Hippocampal formation (tissue), 2 donors: ENCODE measurements at regions not wholly inside any gene's neighbourhood (a gene's known extent, or its start where the extent isn't known, plus 50 kb on each side); places are given as distances from the start of the nearest gene placed in this dataset.
"Not testable (repeated sequence)": the region's sequence is repeated elsewhere in the genome, so short reads cannot be mapped to it uniquely, and the experiment has no call there.

Source experiments
- DNase-seq, 2 donors: peaks; one replicate each; lab custom pipeline; 2025; lab: John Stamatoyannopoulos, UW

DNA sequence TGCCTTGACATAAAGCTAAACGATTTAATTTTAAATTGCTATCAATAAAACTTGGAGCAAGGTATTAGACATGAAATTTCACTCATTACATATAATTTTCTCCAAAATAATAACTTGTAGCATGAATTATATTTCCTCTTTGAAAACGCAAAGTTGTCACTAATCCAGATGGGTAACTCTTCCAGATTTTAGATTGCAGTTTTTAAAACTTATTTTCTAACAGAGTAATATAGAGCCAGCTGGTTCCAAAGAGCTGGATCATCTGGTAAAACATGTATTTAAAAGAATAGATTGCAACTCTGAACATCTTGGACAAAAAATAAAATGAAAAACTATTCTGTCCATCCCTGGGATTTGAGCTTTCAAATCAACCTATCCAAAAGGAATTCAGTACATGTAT is 238.2 kb upstream of the INTU start:
- DNase-seq: no peak

DNA sequence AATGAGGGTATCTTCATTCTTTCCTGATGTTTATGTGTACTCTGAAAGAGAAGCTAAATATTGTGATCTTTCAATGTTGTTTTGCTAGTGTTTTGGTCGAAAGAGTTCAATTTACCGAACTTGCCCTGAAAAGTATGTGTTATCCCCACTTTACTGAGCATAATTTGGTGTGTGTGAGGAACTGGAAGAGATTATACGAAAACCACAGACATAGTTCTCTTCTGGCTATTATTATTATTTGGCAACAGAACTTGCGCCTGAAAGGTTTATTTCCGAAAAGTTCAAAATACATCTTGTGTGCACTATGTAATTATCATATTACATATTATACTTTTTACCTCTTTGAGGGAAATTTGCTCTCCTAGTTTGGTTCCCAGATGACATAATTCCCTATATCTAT is 232.5 kb upstream of the INTU start:
- no peak for DNase-seq

DNA sequence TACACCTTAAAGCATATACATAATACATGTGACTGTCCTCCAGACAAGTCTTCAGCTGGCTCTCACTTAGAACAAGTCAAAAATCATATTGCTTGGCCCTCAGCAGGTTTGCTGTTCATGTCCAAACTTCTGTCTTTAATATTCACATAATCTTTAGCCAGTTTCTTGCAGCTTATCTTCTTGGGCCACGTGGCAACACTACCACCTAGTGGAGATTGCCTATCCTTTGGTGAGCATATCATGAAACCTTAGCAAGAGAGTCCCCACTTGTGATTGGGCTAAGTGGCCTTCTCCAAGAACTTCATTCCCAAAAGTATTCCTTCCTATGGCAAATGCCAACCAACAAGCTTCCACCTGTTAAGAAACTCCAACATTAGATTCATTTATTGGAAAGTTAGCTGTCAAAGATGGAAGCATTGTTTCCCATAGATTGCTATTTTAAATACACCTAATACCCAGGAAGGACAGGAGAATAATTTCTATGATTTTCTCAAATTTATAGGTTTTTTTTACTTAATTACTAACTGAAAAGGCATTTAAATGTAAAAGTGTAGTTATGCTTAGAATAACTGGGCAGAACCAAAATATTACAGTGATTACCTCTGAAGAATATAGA is 231.9 kb upstream of the INTU start:
- DNase-seq: no peak

DNA sequence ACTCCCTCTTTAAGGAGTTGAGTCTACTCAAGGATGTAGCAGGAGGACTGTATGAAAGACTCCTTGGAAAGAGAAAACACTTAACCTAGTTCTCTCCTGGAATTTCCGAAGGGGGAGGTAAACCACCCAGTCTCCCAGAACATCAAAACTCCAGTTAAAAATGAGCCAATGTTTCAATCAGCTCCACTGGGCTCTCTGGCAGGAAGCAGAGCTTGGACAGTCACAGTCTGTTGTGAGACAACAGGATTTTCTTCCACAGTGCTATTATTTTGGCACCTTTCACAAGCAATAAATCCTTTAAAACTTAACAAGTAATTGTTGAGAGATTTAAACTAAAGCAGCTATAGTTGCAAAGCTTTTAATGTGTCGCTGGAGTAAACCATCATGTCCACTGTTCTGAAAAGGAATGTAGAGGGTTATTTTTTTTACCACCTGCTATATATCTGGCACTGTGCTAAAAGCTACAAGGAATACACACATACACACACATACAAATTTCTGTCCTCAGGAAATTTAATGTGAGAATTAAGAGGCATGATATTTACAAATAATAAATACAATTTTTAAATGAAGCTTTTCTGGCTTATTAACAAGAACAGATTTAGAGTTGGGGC is 229.2 kb upstream of the INTU start:
- no peak for DNase-seq

DNA sequence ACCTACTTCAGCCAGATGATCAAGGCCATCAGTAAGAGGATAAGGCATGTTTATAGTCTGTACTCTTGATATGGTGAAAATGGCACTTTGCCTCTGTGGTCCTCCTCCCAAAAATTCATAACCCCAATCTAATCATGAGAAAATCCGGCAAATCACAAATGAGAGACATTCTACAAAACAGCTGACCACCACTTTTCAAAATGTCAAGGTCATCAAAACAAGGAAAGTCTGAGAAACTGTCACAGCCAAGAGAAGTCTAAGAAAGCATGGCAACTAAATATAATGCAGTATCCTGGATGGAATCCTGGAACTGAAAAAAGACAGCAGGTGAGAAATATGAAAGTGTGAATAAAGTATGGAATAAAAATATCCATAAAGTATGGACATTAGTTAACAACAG is 226.6 kb upstream of the INTU start:
- DNase-seq: no peak

DNA sequence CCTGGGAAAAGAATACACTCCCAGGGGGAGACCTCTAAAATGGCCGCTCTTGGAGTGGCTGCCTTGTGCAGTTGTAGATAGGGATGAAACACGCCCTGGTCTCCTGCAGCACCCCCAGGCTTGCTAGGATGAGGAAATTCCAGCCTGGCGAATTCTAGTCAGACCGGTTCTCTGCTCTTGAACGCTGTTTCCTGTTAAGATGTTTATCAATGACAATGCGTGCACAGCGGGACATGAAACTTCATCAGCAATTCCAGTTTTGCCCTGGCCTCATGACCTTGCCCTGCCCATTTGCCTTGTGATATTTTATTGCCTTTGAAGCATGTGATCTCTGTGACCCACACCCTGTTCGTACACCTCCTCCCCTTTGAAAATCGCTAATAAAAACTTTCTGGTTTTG is 225.2 kb upstream of the INTU start:
- DNase-seq: not testable (repeated sequence)

DNA sequence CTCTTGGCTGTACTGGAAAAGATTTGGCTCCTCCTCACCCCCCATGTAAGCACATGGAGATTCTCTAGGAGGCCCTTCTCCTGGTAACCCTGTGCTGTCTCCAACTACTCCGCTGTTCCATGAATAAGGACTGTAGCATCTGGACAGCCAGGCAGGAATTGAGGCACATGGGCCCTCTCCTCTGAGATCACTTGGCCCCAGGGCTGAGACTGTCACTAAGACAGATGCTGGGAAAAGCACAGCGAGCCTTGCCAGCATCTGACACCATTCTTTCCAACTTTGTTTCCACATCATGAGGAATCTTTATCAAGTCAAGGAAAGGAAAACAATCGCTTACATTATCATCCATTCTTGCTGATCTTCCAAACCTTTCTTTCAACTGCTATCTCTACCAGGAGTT is 222.6 kb upstream of the INTU start:
- DNase-seq: no peak

DNA sequence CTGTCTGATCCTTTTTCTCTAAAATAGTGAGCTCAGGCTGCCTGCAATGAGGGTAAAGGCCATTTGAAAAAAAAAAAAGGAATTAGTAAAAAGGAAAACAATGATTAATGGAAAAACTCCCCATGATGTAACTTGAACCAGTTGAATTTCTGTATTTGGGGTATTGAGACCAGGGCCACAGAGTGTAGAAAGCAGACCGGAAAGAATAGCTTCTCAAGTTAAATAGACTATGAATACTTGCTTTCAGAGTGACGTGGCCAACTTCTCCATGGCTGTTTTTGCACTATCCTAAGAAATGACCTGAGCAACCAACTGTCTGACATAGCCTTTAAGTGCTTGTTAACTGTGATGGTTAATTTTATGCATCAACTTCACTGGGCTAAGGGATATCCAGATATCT is 222.1 kb upstream of the INTU start:
- no peak for DNase-seq

DNA sequence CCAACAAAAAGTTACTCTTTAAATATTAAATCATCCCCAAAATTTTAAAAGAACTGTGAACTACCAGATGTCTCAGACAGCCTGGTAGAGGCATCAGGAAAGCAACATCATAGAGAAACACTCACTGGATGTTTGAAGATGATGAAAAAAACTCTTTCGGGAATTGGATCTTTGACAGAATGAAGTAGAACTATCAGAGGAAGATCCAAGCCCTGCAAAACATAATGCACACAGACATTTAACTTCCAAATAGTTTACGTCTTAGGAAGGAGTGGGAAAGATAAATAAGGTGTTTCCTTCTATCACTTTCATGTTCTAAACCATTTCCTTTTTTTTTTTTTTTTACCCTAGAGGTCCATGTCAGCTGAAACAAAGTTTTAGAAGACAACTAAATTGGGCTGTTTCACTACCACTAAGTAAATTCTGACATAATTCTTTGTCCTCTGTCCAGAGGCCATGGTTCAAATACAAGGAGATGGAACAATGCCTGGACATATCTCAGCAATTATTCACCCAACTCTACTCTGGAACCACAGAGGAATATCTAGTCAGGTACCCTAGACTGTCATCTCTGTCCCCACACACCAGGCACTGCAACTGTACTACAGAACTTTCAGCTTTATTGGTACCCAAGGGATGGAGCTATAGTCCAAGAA is 217.7 kb upstream of the INTU start:
- DNase-seq: no peak

DNA sequence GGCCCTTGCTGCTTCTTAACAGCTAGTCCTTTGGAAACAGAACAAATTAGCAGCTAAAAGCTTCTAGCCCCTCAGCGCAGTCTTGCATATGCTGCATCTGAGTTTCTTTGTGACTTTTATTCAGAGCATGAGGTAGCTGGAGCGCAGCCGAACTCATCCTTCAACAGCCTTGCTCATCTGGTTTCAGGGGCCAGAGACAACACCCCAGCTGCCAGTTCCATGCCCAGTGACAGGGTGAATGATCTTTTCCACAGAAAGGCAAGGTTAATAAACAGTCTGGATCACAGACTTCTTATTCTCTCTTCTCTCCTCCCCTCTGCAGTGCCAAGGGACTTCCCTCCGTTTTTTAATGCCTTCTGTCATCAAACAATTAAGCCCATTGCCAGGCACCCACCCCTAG is 216.6 kb upstream of the INTU start:
- DNase-seq: no peak

DNA sequence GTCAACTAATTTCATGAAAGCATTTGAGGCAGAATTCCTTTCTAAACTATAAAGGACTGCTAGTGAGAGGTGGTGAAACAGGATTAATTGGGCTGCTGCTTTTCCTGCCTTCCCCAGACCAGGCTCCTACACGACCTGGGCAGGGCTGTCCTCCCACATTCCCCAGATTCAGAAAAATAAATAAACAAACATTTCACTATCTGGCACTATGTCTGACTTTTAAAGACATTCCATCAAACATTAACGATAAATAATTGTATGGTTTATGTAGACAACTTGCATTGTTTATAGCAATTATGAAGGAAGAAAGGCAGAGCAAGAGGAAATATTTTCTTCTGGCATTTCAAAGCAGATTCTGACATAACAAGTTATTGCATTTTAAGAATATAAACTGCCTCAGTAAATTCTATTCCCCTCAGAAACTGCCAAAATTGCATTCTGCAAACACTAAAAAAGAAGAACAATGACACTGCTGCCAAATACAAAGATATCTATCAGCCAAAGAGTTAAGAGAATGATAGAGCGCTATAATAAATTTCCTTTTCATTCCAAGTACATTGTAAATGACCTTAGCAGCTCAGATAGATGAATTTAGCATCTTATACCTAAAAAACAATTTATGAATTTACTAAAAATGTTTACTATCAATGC is 214.7 kb upstream of the INTU start:
- DNase-seq: no peak

DNA sequence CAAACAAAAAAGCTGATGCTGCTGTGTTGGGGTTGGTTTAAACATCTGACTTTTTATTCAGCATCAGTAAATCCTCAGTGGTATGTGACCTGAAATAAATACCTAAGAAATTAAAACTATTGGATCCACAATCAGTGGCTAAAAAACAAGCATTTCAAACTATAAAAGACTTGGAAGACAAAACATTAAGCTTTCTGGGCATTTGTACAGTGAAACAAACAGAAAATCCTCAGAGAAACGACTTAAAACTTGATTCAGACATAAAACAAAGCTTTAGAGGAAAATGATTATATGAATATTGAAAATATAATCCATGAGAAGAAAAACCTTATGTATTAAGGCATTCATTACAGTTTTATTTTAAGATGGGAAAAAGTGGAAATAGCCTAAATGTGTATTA is 213.3 kb upstream of the INTU start:
- DNase-seq: no peak

DNA sequence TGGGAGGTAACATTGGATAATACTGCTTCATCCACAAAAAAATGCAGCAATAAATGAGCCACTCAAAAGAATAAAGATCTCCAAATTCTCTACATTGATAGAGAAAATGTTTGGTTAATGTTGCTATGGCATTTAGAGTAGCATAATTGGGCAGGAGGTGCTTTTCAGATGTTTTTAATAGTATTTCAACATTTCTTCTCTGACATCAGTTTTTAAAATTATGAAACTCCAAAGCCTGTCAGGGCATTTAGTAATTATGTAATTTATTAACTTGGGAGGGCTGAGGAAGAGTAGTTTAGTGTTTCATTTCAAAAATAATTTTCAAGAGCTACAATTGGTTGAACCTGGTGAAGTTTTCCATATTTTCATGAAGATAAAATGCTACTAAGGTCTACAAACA is 211.3 kb upstream of the INTU start:
- no peak for DNase-seq

DNA sequence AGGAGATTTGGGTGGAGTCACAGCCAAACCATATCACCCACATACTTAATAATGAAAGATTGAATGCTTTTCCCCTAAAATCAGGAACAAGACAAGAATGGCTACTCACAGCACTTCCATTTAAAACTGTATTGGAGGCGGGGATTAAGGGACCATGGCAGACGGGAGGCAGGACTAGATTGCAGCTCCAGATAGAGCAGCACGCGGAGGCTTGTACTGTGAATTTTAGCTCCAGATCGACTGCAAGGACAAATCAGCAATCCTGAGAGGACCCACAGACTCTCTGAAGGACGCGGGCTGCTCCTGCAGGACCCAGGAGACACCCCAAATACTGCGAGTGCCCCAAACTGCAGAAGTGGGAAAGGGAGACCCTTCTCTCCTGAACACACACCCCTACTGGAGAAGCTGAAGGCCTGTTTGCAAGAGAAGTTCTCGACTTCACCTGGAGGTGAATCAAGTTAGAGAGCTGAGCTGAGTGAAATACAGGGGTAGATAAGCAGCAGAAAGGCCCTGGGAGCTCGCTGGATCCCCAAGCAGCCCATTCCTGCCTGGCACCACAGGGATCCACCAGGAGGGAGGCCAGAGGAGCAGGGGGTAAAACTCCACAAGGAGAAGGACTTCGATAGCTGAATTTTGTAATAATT is 207.4 kb upstream of the INTU start:
- DNase-seq: no peak

DNA sequence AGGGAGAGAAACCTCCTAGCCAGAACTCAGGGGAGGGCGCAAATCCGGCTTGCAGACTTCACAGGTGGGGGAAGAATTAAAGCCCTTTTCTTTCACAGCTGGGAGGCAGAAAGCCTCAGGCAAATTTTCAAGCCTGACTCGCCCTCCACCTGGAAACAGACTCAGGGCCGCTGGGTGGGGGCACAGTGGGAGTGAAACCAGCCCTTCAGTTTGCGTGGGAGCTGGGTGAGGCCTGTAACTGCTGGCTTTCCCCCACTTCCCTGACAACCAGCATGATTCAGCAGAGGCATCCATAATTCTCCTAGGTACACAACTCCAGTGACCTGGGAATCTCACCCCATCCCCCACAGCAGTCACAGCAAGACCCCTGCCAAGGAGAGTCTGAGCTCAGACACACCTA is 206.9 kb upstream of the INTU start:
- no peak for DNase-seq

DNA sequence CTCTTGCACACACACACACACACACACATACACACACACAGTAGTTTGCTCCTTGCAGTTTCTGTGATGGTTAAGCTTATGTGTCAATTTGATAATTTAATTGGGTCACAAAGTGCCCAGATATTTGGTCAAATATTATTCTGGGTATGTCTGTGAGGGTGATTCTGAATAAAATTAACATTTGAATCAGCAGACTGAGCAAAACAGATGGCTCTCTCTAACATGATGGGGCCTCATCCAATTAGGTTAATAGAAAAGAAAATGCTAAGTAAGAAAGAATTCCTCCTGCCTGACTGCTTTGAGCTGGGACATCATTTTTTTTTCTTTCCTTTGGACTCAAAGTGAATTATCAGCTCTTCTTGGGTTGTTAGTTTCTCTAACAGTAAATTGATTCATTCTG is 191.2 kb upstream of the INTU start:
- DNase-seq: no peak

DNA sequence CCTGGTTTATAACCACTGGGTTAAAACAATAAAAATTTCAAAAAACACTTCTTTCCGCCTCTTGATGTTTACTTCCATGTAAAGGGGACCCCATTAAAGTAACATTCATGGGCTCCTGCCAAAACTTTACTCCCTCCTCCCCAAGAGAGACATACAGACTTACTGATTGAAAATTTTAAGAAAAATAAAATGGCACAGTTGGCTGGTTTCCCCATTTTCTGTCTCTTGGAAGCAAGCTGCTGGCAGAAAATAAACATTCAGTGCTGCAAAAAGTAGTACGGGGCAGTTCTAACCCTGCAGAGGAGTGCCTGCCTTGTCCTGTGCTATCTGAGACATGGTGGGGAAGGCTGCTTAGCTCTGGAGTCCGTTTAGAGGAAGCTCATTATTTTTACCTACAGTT is 187.3 kb upstream of the INTU start:
- DNase-seq: no peak

DNA sequence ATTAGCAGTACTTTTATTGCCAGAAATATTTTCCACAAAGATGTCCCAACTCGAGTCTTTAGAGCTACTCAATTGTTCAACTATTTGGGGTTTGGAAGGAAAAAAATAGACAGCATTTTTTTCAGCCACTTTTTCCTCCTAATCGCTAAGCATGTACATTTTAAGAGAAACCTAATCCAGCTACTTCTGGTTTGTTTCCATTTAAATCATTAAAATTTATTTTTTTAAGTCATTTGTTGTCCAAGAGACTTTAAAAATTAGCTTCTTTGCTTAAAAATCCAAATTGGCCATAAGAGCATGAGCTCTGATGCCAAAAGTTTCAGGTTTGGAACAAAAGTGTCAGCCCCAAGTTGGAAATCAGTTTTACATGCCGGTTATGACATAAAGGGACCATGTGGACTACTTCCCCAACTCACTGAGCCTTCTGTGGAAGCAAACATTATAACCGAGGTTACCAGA is 186.3 kb upstream of the INTU start:
- no peak for DNase-seq

DNA sequence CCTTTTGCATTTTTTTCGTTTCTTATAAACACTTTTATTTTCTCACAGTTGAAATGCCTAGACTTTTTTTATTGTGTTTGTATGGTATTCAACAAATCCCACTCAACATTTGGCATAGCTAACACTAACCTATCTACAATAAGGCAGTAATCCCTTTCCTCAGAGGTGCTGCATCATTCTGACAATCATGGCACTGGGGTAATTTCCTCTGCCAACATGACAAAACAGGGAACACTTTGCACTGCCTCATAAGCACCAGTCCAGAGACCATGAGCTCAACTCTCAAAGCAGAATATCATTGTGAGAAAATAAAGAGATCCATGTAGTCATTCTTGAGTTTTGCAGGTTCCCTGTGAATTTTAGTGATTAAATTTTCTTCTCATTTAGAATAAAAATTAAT is 183.8 kb upstream of the INTU start:
- no peak for DNase-seq

DNA sequence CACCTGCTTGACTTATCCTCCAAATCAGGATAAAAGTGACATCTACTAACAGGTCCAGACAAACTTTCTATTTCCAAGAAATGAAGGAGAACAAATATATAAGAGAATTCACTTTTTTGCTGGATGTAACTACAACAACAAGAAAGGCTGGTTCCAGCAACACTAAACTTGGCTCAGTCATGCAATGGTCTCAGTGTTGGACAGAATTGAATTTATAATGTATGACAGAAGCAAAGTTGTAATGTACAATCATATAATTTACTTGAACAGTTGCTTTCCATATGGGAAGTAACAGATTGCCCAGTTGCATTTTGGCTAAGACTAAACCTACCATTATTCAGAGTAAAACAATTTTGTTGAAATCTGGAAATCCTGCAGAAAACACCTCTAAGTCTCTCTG is 183.3 kb upstream of the INTU start:
- DNase-seq: no peak

DNA sequence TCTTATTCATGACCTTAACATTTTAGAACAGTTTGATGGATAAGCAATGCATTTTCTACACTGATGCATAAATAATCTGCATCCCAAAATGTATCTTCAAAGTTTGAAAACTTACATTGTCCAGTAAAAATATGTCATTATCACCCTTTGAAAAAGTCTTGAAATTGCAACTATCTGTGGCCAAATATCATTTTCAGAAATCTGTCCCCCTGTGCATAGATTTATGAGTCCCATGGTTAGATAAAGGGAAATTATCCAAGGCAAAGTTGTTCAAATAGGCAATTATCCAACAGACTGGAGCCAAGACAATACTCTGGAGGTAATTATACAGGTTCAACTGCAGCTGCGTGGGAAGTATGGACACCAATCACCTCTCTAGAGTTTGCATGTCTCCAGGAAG is 182.5 kb upstream of the INTU start:
- DNase-seq: no peak

DNA sequence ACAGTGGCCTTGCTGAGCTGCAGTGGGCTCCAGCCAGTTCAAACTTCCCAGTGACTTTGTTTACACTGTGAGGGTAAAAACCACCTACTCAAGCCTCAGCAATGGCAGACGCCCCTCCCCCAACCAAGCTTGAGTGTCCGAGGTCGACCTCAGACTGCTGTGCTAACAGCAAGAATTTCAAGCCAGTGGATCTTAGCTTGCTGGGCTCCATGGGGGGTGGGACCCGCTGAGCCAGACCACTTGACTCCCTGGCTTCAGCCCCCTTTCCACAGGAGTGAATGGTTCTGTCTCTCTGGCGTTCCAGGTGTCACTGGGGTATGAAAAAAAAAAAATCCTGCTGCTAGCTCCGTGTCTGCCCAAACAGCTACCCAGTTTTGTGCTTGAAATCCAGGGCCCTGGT is 168.9 kb upstream of the INTU start:
- DNase-seq: no peak

DNA sequence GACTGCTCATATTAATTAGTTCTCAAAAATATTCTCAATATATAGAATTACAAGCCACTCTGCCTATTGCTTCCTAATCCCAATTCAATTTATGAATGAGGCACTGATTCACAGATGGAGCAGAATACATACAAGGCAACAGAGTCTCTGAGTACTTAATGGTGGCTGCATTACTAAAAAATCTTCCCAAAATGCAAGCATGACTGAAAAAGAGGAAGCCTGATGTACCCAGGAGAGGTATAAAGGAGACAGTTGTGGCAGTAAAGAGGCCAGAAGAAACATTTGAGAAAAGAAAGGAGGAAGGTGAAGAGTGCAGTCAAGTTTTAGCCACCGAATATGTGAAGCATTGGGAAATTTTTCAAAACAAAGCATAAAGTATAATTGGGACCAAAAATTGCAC is 163.2 kb upstream of the INTU start:
- DNase-seq: no peak
